22Rv1 (cell line): ENCODE measurements at regions not wholly inside any gene's neighbourhood (a gene's known extent, or its start where the extent isn't known, plus 50 kb on each side); places are given as distances from the start of the nearest gene placed in this dataset.

Source experiments
- ZFX ChIP-seq: fragments of 450-650 bp; IDR thresholded peaks from 2 replicates; pipeline ENCODE4 v1.6.1; 2017; ENCODE audit warnings: antibody characterized with exemption, borderline replicate concordance
- TF ChIP-seq, protein P1 (sequence below): fragments of 450-650 bp; IDR thresholded peaks from 2 replicates; pipeline ENCODE4 v1.5.1; 2017; ENCODE audit warnings: mild to moderate bottlenecking

GRCh38 chr14:34363733-34364134 lies 98.3 kb downstream of the SPTSSA start:
- TF ChIP-seq, protein P1, sequence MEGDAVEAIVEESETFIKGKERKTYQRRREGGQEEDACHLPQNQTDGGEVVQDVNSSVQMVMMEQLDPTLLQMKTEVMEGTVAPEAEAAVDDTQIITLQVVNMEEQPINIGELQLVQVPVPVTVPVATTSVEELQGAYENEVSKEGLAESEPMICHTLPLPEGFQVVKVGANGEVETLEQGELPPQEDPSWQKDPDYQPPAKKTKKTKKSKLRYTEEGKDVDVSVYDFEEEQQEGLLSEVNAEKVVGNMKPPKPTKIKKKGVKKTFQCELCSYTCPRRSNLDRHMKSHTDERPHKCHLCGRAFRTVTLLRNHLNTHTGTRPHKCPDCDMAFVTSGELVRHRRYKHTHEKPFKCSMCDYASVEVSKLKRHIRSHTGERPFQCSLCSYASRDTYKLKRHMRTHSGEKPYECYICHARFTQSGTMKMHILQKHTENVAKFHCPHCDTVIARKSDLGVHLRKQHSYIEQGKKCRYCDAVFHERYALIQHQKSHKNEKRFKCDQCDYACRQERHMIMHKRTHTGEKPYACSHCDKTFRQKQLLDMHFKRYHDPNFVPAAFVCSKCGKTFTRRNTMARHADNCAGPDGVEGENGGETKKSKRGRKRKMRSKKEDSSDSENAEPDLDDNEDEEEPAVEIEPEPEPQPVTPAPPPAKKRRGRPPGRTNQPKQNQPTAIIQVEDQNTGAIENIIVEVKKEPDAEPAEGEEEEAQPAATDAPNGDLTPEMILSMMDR = no peak
- no peak for TF ChIP-seq ZFX
